ENCODE measurements at regions not wholly inside any gene's neighbourhood (a gene's known extent, or its start where the extent isn't known, plus 50 kb on each side); places are given as distances from the start of the nearest gene placed in this dataset.

- no peak for DNase-seq (ENCODE audit: low read depth)
- no peak overlapping the region for H3K4me3 ChIP-seq (ENCODE audit: low read depth, low read length)
- TF ChIP-seq CTCF (IDR thresholded peaks at IDR 0.05; ENCODE audit: low read depth, low read length) = no peak
- TF ChIP-seq MYC (IDR thresholded peaks at IDR 0.05; ENCODE audit: low read depth, low read length) = no peak
- no peak for TF ChIP-seq POLR2A (IDR thresholded peaks at IDR 0.05; ENCODE audit: extremely low read depth, insufficient read length)
- TF ChIP-seq MAX (IDR thresholded peaks at IDR 0.05; ENCODE audit: low read depth, low read length) = no peak
Measured at GRCh38 chr12:14190694-14191093, 174.8 kb upstream of the ATF7IP start.

- DNase-seq (ENCODE audit: low read depth) = no peak
- no peak for TF ChIP-seq MAX (IDR thresholded peaks at IDR 0.05; ENCODE audit: low read depth, low read length)
- TF ChIP-seq CTCF (IDR thresholded peaks at IDR 0.05; ENCODE audit: low read depth, low read length) = no peak
- TF ChIP-seq MYC (IDR thresholded peaks at IDR 0.05; ENCODE audit: low read depth, low read length) = no peak
- TF ChIP-seq POLR2A (IDR thresholded peaks at IDR 0.05; ENCODE audit: extremely low read depth, insufficient read length) = no peak
- H3K4me3 ChIP-seq (ENCODE audit: low read depth, low read length) = no peak overlapping the region
Measured at GRCh38 chr12:14191612-14192011, 173.9 kb upstream of the ATF7IP start.

- no peak for DNase-seq (ENCODE audit: low read depth)
- TF ChIP-seq MYC (IDR thresholded peaks at IDR 0.05; ENCODE audit: low read depth, low read length) = no peak
- no peak for TF ChIP-seq POLR2A (IDR thresholded peaks at IDR 0.05; ENCODE audit: extremely low read depth, insufficient read length)
- no peak for TF ChIP-seq MAX (IDR thresholded peaks at IDR 0.05; ENCODE audit: low read depth, low read length)
- TF ChIP-seq CTCF (IDR thresholded peaks at IDR 0.05; ENCODE audit: low read depth, low read length) = no peak
- no peak overlapping the region for H3K4me3 ChIP-seq (ENCODE audit: low read depth, low read length)
Measured at GRCh38 chr12:14193639-14194038, 171.8 kb upstream of the ATF7IP start.

- TF ChIP-seq POLR2A (IDR thresholded peaks at IDR 0.05; ENCODE audit: extremely low read depth, insufficient read length) = no peak
- TF ChIP-seq MAX (IDR thresholded peaks at IDR 0.05; ENCODE audit: low read depth, low read length) = no peak
- TF ChIP-seq MYC (IDR thresholded peaks at IDR 0.05; ENCODE audit: low read depth, low read length) = no peak
- TF ChIP-seq CTCF (IDR thresholded peaks at IDR 0.05; ENCODE audit: low read depth, low read length) = no peak
- DNase-seq (ENCODE audit: low read depth) = no peak
- no peak overlapping the region for H3K4me3 ChIP-seq (ENCODE audit: low read depth, low read length)
Measured at GRCh38 chr12:14194572-14194971, 170.9 kb upstream of the ATF7IP start.

GRCh38 chr12:14199455-14200198 lies 165.9 kb upstream of the ATF7IP start:
- no peak overlapping the region for H3K4me3 ChIP-seq (ENCODE audit: low read depth, low read length)
- DNase-seq (ENCODE audit: low read depth) = no peak
- TF ChIP-seq POLR2A (IDR thresholded peaks at IDR 0.05; ENCODE audit: extremely low read depth, insufficient read length) = no peak
- no peak for TF ChIP-seq CTCF (IDR thresholded peaks at IDR 0.05; ENCODE audit: low read depth, low read length)
- TF ChIP-seq MYC (IDR thresholded peaks at IDR 0.05; ENCODE audit: low read depth, low read length) = no peak
- TF ChIP-seq MAX (IDR thresholded peaks at IDR 0.05; ENCODE audit: low read depth, low read length) = no peak
